Osteoblast (primary cell): ENCODE measurements at regions not wholly inside any gene's neighbourhood (a gene's known extent, or its start where the extent isn't known, plus 50 kb on each side); places are given as distances from the start of the nearest gene placed in this dataset.

ENCODE experiments used
- DNase-seq: peaks from one replicate; pipeline ENCODE4 v3.0.0; 2011; ENCODE audit warnings: low spot score, mixed read lengths; ENCODE audit not compliant: insufficient read length; ENCODE audit errors: missing footprints
- H2AFZ ChIP-seq: 2 replicates; pipeline ENCODE4 v1.6.0; 2011; ENCODE audit warnings: mild to moderate bottlenecking, low read length
- H3K27ac ChIP-seq: 2 replicates; pipeline ENCODE4 v1.5.1; 2011; ENCODE audit warnings: mild to moderate bottlenecking, low read depth, low read length, moderate library complexity
- H3K27me3 ChIP-seq: 2 replicates; pipeline ENCODE4 v1.6.0; 2012; ENCODE audit warnings: mild to moderate bottlenecking, control low read depth, inconsistent platforms, low read length, moderate library complexity; ENCODE audit not compliant: insufficient read depth
- H3K36me3 ChIP-seq: 2 replicates; pipeline ENCODE4 v1.5.1; 2011; ENCODE audit warnings: mild to moderate bottlenecking, low read length, control low read depth, moderate library complexity; ENCODE audit not compliant: insufficient read depth
- H3K4me1 ChIP-seq: 2 replicates; pipeline ENCODE4 v1.5.1; 2011; ENCODE audit warnings: mild to moderate bottlenecking, low read length, control low read depth, moderate library complexity; ENCODE audit not compliant: insufficient read depth
- H3K4me2 ChIP-seq: 2 replicates; pipeline ENCODE4 v1.6.0; 2011; ENCODE audit warnings: mild to moderate bottlenecking, low read length; ENCODE audit not compliant: insufficient read depth
- H3K4me3 ChIP-seq: fragments of 200-600 bp; sonication (generic); 3 replicates; pipeline ENCODE4 v1.5.1; 2012; ENCODE audit warnings: mild to moderate bottlenecking, low read length, inconsistent platforms; ENCODE audit not compliant: insufficient read depth
- H3K79me2 ChIP-seq: 2 replicates; pipeline ENCODE4 v1.6.0; 2012; ENCODE audit warnings: mild to moderate bottlenecking, low read length, control low read depth, inconsistent platforms; ENCODE audit not compliant: insufficient read depth
- H3K9me3 ChIP-seq: 2 replicates; pipeline ENCODE4 v1.5.1; 2011; ENCODE audit warnings: low read depth, low read length, control low read depth
- H4K20me1 ChIP-seq: 2 replicates; pipeline ENCODE4 v1.6.0; 2012; ENCODE audit warnings: mild to moderate bottlenecking, low read length, control low read depth; ENCODE audit not compliant: insufficient read depth
- CTCF ChIP-seq: IDR thresholded peaks from 2 replicates; pipeline ENCODE4 v1.5.1; 2011; ENCODE audit warnings: mild to moderate bottlenecking, low read depth, low read length, moderate library complexity; ENCODE audit errors: extremely low read depth

GRCh38 chr2:234731236-234731635 is 220.6 kb upstream of the SH3BP4 start:
- no peak for TF ChIP-seq CTCF
- no peaks in the 10 kb centered on the region for H3K9me3 ChIP-seq

GRCh38 chr2:234730066-234730640 is 221.7 kb upstream of the SH3BP4 start:
- H3K79me2 ChIP-seq: no peaks in the 10 kb centered on the region
- H3K4me1 ChIP-seq: peaks cover 12% of the 10 kb centered on the region
- no peak overlapping the region for H3K4me2 ChIP-seq
- peak overlapping the region; percentile 53 for H2AFZ ChIP-seq
- H3K27ac ChIP-seq: no peak overlapping the region
- H3K36me3 ChIP-seq: no peaks in the 10 kb centered on the region
- H3K9me3 ChIP-seq: no peaks in the 10 kb centered on the region
- H4K20me1 ChIP-seq: no peaks in the 10 kb centered on the region
- DNase-seq: no peak
- H3K4me3 ChIP-seq: no peak overlapping the region
- H3K27me3 ChIP-seq: no peaks in the 10 kb centered on the region
- TF ChIP-seq CTCF: no peak

More at GRCh38 chr2:234731236-234731635, 220.6 kb upstream of the SH3BP4 start:
- H3K79me2 ChIP-seq: no peaks in the 10 kb centered on the region
- H3K36me3 ChIP-seq: no peaks in the 10 kb centered on the region
- H3K4me1 ChIP-seq: peaks cover 1% of the 10 kb centered on the region
- no peak overlapping the region for H3K4me2 ChIP-seq
- no peaks in the 10 kb centered on the region for H4K20me1 ChIP-seq
- H3K27me3 ChIP-seq: no peaks in the 10 kb centered on the region
- H2AFZ ChIP-seq: no peak overlapping the region
- no peak overlapping the region for H3K4me3 ChIP-seq
- no peak overlapping the region for H3K27ac ChIP-seq
- DNase-seq: no peak

- Histone ChIP-seq H3K9me3 (no peaks in the 10 kb centered on the region), H3K4me3 (no peak overlapping the region), H3K4me2 (peak overlapping the region; percentile 44), H3K79me2 (no peaks in the 10 kb centered on the region), H3K36me3 (no peaks in the 10 kb centered on the region), H2AFZ (peak overlapping the region; percentile 70), H3K27ac (no peak overlapping the region), H3K4me1 (peaks cover 13% of the 10 kb centered on the region), H3K27me3 (no peaks in the 10 kb centered on the region), H4K20me1 (no peaks in the 10 kb centered on the region)
- DNase-seq: no peak
- no peak for TF ChIP-seq CTCF
Observed at GRCh38 chr2:234725528-234726264, 226.1 kb upstream of the SH3BP4 start.

GRCh38 chr2:234724850-234725249 is 227.0 kb upstream of the SH3BP4 start:
- Histone ChIP-seq H3K4me1 (peaks cover 13% of the 10 kb centered on the region), H3K4me3 (no peak overlapping the region), H3K79me2 (no peaks in the 10 kb centered on the region), H4K20me1 (no peaks in the 10 kb centered on the region), H3K36me3 (no peaks in the 10 kb centered on the region), H3K4me2 (no peak overlapping the region), H3K9me3 (no peaks in the 10 kb centered on the region), H3K27ac (no peak overlapping the region), H2AFZ (no peak overlapping the region), H3K27me3 (no peaks in the 10 kb centered on the region)
- no peak for DNase-seq
- no peak for TF ChIP-seq CTCF
